SK-N-SH (cell line): ENCODE measurements at regions not wholly inside any gene's neighbourhood (a gene's known extent, or its start where the extent isn't known, plus 50 kb on each side); places are given as distances from the start of the nearest gene placed in this dataset.

Experiments used
- CTCF ChIA-PET: fragments of 300-600, 350-600 bp; formaldehyde crosslinking; extraction: SDS; loops from one replicate; lab custom pipeline; 2021; lab: Yijun Ruan, JAX
- POLR2A ChIA-PET: fragments of 350-600 bp; sonication (Branson Sonifier 250); formaldehyde crosslinking; extraction: SDS; loops from one replicate; lab custom pipeline; 2020; ENCODE audit warnings: antibody characterized with exemption, inconsistent platforms; lab: Yijun Ruan, JAX
- DNase-seq: peaks from one replicate; pipeline ENCODE4 v3.0.0; 2012
- H2AFZ ChIP-seq: fragments of 200-600 bp; sonication (generic); 2 replicates; pipeline ENCODE4 v1.8.1; 2016; ENCODE audit warnings: antibody characterized with exemption, mild to moderate bottlenecking, low read depth
- H3F3A ChIP-seq: fragments of 200-600 bp; sonication (generic); replicated peaks from 2 replicates; pipeline ENCODE3; 2016; ENCODE audit warnings: antibody characterized with exemption, mild to moderate bottlenecking; ENCODE audit not compliant: insufficient read depth
- H3K27ac ChIP-seq, 2 experiments: fragments of 200-500 bp in 1 of 2; fragments of 200-600 bp in 1 of 2; sonication (Bioruptor generic) in 1 of 2; sonication (generic), shearing (Covaris generic) in 1 of 2; 2 replicates each; pipeline versions ENCODE4 v1.5.1 to v1.6.1; 2014 to 2016; ENCODE audit warnings: low read depth in 2 of 2, inconsistent platforms in 1 of 2, low read length in 1 of 2, mild to moderate bottlenecking in 1 of 2, mixed read lengths in 1 of 2
- H3K27me3 ChIP-seq: fragments of 200-600 bp; sonication (generic), shearing (Covaris generic); 2 replicates; pipeline ENCODE4 v1.6.1; 2016; ENCODE audit warnings: mixed run types; ENCODE audit not compliant: insufficient read depth
- H3K36me3 ChIP-seq, 2 experiments: fragments of 200-500 bp in 1 of 2; fragments of 200-600 bp in 1 of 2; sonication (Bioruptor generic) in 1 of 2; sonication (generic) in 1 of 2; replicated peaks in 1 of 2; 2 replicates each; pipeline versions ENCODE3 to v1.5.1; 2014 to 2016; ENCODE audit warnings: low read length in 1 of 2, mild to moderate bottlenecking in 1 of 2; ENCODE audit not compliant: insufficient read depth in 2 of 2, control insufficient read depth in 1 of 2
- H3K4me1 ChIP-seq, 2 experiments: fragments of 200-500 bp in 1 of 2; fragments of 200-600 bp in 1 of 2; sonication (Bioruptor generic) in 1 of 2; sonication (generic), shearing (Covaris generic) in 1 of 2; 2 replicates each; pipeline versions ENCODE4 v1.5.1 to v1.6.1; 2014 to 2016; ENCODE audit warnings: low read depth in 1 of 2, low read length in 1 of 2, mixed run types in 1 of 2; ENCODE audit not compliant: insufficient read depth in 2 of 2, control insufficient read depth in 1 of 2
- H3K4me2 ChIP-seq: fragments of 200-600 bp; sonication (generic), shearing (Covaris generic); 2 replicates; pipeline ENCODE4 v1.6.1; 2017; ENCODE audit warnings: mixed run types
- H3K4me3 ChIP-seq, 2 experiments: fragments of 200-500 bp in 1 of 2; fragments of 200-600 bp in 1 of 2; sonication (Bioruptor generic) in 1 of 2; sonication (generic), shearing (Covaris generic) in 1 of 2; 2 replicates each; pipeline versions ENCODE4 v1.5.1 to v1.8.1; 2014 to 2016; ENCODE audit warnings: low read depth in 2 of 2, inconsistent platforms in 1 of 2, low read length in 1 of 2, mild to moderate bottlenecking in 1 of 2, mixed read lengths in 1 of 2, moderate library complexity in 1 of 2
- H3K79me2 ChIP-seq: fragments of 200-600 bp; sonication (generic); 2 replicates; pipeline ENCODE4 v1.8.1; 2017; ENCODE audit warnings: mild to moderate bottlenecking; ENCODE audit not compliant: insufficient read depth
- H3K9ac ChIP-seq: fragments of 200-600 bp; sonication (generic); 2 replicates; pipeline ENCODE4 v1.6.1; 2017; ENCODE audit warnings: mixed run types
- H3K9me2 ChIP-seq: fragments of 200-600 bp; sonication (generic); 2 replicates; pipeline ENCODE4 v1.6.1; 2017; ENCODE audit warnings: mixed run types
- H3K9me3 ChIP-seq: fragments of 200-600 bp; sonication (generic); 2 replicates; pipeline ENCODE4 v1.6.1; 2017; ENCODE audit warnings: mixed run types, mild to moderate bottlenecking, moderate library complexity
- H4K20me1 ChIP-seq: fragments of 200-600 bp; sonication (generic); 2 replicates; pipeline ENCODE4 v1.6.1; 2017; ENCODE audit warnings: mild to moderate bottlenecking, mixed run types; ENCODE audit not compliant: insufficient read depth
- CHD2 ChIP-seq: fragments of 150-350 bp; IDR thresholded peaks from 2 replicates; pipeline ENCODE4 v1.6.1; 2018; ENCODE audit warnings: low read length; ENCODE audit not compliant: partially characterized antibody
- FOSL2 ChIP-seq: IDR thresholded peaks from 2 replicates; pipeline ENCODE4 v1.4.0; 2012; ENCODE audit warnings: low read depth, mild to moderate bottlenecking, moderate library complexity, borderline replicate concordance
- FOXJ3 ChIP-seq: sonication (generic); formaldehyde crosslinking; IDR thresholded peaks from 2 replicates; pipeline ENCODE4 v1.5.1; 2020; ENCODE audit warnings: mild to moderate bottlenecking, missing genetic modification reagents
- FOXM1 ChIP-seq: IDR thresholded peaks from 2 replicates; pipeline ENCODE4 v1.4.0; 2012; ENCODE audit warnings: low read depth, mild to moderate bottlenecking
- GATA2 ChIP-seq: sonication (generic); formaldehyde crosslinking; IDR thresholded peaks from 2 replicates; pipeline ENCODE4 v1.5.0; 2020; ENCODE audit warnings: mild to moderate bottlenecking, missing genetic modification reagents
- JUND ChIP-seq: IDR thresholded peaks from 2 replicates; pipeline ENCODE4 v1.4.0; 2012
- MEF2A ChIP-seq: IDR thresholded peaks from 2 replicates; pipeline ENCODE4 v1.4.0; 2012; ENCODE audit warnings: low read depth, borderline replicate concordance
- NFIC ChIP-seq: IDR thresholded peaks from 2 replicates; pipeline ENCODE4 v1.4.0; 2012; ENCODE audit warnings: borderline replicate concordance
- NRF1 ChIP-seq: IDR thresholded peaks from 2 replicates; pipeline ENCODE4 v1.6.1; 2012; ENCODE audit warnings: low read depth, mild to moderate bottlenecking, low read length
- POLR2AphosphoS5 ChIP-seq: IDR thresholded peaks from 2 replicates; pipeline ENCODE4 v1.6.1; 2012; ENCODE audit warnings: low read depth, low read length
- RAD21 ChIP-seq: IDR thresholded peaks from 2 replicates; pipeline ENCODE4 v1.6.1; 2012; ENCODE audit warnings: mild to moderate bottlenecking, low read length
- RCOR1 ChIP-seq: fragments of 150-350 bp; IDR thresholded peaks from 2 replicates; pipeline ENCODE4 v1.6.1; 2017; ENCODE audit warnings: antibody characterized with exemption, low read length
- RFX5 ChIP-seq: IDR thresholded peaks from 2 replicates; pipeline ENCODE4 v1.6.1; 2012; ENCODE audit warnings: mild to moderate bottlenecking, improper control_type of control experiment, low read length
- RXRA ChIP-seq: IDR thresholded peaks from 2 replicates; pipeline ENCODE4 v1.4.0; 2012; ENCODE audit warnings: low read depth, mild to moderate bottlenecking, borderline replicate concordance
- SIN3A ChIP-seq: IDR thresholded peaks from 2 replicates; pipeline ENCODE4 v1.6.1; 2012; ENCODE audit warnings: low read depth, mild to moderate bottlenecking, low read length, moderate library complexity, borderline replicate concordance
- SMC3 ChIP-seq: IDR thresholded peaks from 2 replicates; pipeline ENCODE4 v1.6.1; 2012; ENCODE audit warnings: low read depth, low read length, improper control_type of control experiment
- TAF1 ChIP-seq: IDR thresholded peaks from 2 replicates; pipeline ENCODE4 v1.6.1; 2012; ENCODE audit warnings: low read depth, mild to moderate bottlenecking, low read length, moderate library complexity, borderline replicate concordance
- TCF12 ChIP-seq: IDR thresholded peaks from 2 replicates; pipeline ENCODE4 v1.4.0; 2012
- YY1 ChIP-seq: IDR thresholded peaks from 2 replicates; pipeline ENCODE4 v1.4.0; 2012; ENCODE audit warnings: low read depth, mild to moderate bottlenecking
- WGBS: methylation state at CpG from one replicate; pipeline ENCODE4 v1.1.6; 2017; ENCODE audit warnings: low lambda C conversion rate; 5-methylcytosine and 5-hydroxymethylcytosine counted together
- TF ChIP-seq, protein P1 (sequence below): IDR thresholded peaks from 2 replicates; pipeline ENCODE4 v1.4.0; 2012; ENCODE audit warnings: low read depth, borderline replicate concordance
- TF ChIP-seq, protein P2 (sequence below): IDR thresholded peaks from 2 replicates; pipeline ENCODE4 v1.4.0; 2012; ENCODE audit warnings: low read depth
- TF ChIP-seq, protein P3 (sequence below): IDR thresholded peaks from 2 replicates; pipeline ENCODE4 v1.6.1; 2012; ENCODE audit warnings: mild to moderate bottlenecking, low read depth, low read length, moderate library complexity
- TF ChIP-seq, protein P4 (sequence below): fragments of 150-350 bp; IDR thresholded peaks from 2 replicates; pipeline ENCODE4 v1.6.1; 2017; ENCODE audit warnings: antibody characterized with exemption, low read length, low read depth, borderline replicate concordance

DNA sequence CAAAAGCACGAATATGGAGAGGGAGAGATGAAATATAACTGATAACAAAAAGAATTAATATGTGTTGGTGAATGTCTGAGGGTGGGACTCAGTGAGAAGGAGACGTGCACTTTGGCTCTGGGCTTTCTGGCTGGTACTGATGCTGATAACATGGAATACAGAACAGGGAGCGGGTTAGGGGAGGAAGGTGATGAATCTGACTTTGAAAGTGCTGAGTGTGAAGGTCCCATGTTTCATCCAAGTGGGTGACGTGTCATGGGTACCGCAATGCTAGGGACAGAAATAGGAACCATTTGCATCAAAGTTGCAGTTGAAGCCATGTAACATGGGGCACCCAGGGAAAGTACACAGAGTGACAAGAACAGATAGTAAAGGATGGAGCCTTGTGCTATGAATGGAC, 236.6 kb upstream of the MYO3A start:
- Histone ChIP-seq H3K27ac (no peak overlapping the region), H3K9ac (no peak overlapping the region), H3K9me3 (no peaks in the 10 kb centered on the region), H3K4me1 (peaks cover 0 to 8% of the 10 kb centered on the region in 2 experiments; a peak in 1 of 4 replicates), H2AFZ (no peak overlapping the region), H3K4me3 (no peak overlapping the region), H4K20me1 (no peaks in the 10 kb centered on the region), H3K36me3 (no peaks in the 10 kb centered on the region), H3F3A (no peaks in the 10 kb centered on the region), H3K9me2 (no peaks in the 10 kb centered on the region), H3K79me2 (no peaks in the 10 kb centered on the region)
- CTCF ChIA-PET: no interaction called here
- POLR2A ChIA-PET: no interaction called here
- no peak for TF ChIP-seq NRF1
- TF ChIP-seq SMC3: no peak
- TF ChIP-seq SIN3A: no peak
- no peak for TF ChIP-seq CHD2
- TF ChIP-seq RAD21: no peak
- no peak for TF ChIP-seq RFX5
- TF ChIP-seq, protein P1, sequence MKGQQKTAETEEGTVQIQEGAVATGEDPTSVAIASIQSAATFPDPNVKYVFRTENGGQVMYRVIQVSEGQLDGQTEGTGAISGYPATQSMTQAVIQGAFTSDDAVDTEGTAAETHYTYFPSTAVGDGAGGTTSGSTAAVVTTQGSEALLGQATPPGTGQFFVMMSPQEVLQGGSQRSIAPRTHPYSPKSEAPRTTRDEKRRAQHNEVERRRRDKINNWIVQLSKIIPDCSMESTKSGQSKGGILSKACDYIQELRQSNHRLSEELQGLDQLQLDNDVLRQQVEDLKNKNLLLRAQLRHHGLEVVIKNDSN: no peak
- no peak for TF ChIP-seq POLR2AphosphoS5
- no peak for TF ChIP-seq TAF1
- no peak for TF ChIP-seq MEF2A
- TF ChIP-seq, protein P2, sequence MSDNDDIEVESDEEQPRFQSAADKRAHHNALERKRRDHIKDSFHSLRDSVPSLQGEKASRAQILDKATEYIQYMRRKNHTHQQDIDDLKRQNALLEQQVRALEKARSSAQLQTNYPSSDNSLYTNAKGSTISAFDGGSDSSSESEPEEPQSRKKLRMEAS: no peak
- TF ChIP-seq FOXJ3 (CRISPR knock-in tag): no peak
- TF ChIP-seq, all 33 proteins: peak for 0
- H3K4me2 ChIP-seq: no peak overlapping the region
- no peak for DNase-seq
- no peaks in the 10 kb centered on the region for H3K27me3 ChIP-seq
- WGBS: 38% methylated on average over 5 of the region's 5 CpGs

DNA sequence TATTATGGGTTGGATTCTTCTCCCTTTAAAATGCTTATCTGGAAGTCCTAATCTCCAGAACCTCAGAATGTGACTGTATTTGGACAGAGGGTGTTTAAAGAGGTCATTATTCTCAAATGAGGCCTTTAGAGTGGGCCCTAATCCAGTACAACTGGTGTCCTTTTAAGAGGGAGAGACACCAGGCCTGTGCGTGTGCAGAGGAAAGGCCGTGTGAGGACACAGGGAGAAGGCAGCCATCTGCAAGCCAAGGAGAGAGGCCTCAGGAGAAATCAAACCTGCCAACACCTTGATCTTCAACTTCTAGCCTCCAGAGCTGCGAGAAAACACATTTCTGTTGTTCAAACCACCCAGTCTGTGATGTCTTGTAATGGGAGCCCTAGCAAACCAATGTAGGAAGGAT, 235.4 kb upstream of the MYO3A start:
- no peaks in the 10 kb centered on the region for H3K79me2 ChIP-seq
- H2AFZ ChIP-seq: no peak overlapping the region
- H3K9me3 ChIP-seq: no peaks in the 10 kb centered on the region
- WGBS: 51% methylated on average over 3 of the region's 3 CpGs
- H3K4me3 ChIP-seq: no peak overlapping the region
- no peak overlapping the region for H3K9ac ChIP-seq
- H3K4me1 ChIP-seq: peaks cover 0 to 8% of the 10 kb centered on the region in 2 experiments; a peak in 1 of 4 replicates
- no peaks in the 10 kb centered on the region for H3K36me3 ChIP-seq
- DNase-seq: no peak
- POLR2A ChIA-PET: no interaction called here
- H3K4me2 ChIP-seq: no peak overlapping the region
- H4K20me1 ChIP-seq: no peaks in the 10 kb centered on the region
- no peaks in the 10 kb centered on the region for H3F3A ChIP-seq
- no peak overlapping the region for H3K27ac ChIP-seq
- CTCF ChIA-PET: interaction anchor here (0.6 kb wide), 1 partner anchor 296 kb away, joined by 3 read pairs; no protein-coding TSS in a partner anchor
- no peaks in the 10 kb centered on the region for H3K9me2 ChIP-seq
- H3K27me3 ChIP-seq: no peaks in the 10 kb centered on the region
- no peak for TF ChIP-seq POLR2AphosphoS5
- no peak for TF ChIP-seq JUND
- TF ChIP-seq, protein P1: no peak
- no peak for TF ChIP-seq SMC3
- no peak for TF ChIP-seq SIN3A
- no peak for TF ChIP-seq RCOR1
- TF ChIP-seq RXRA: no peak
- TF ChIP-seq YY1: no peak
- TF ChIP-seq FOXM1: no peak
- TF ChIP-seq GATA2 (CRISPR knock-in tag): no peak
- TF ChIP-seq, protein P3, sequence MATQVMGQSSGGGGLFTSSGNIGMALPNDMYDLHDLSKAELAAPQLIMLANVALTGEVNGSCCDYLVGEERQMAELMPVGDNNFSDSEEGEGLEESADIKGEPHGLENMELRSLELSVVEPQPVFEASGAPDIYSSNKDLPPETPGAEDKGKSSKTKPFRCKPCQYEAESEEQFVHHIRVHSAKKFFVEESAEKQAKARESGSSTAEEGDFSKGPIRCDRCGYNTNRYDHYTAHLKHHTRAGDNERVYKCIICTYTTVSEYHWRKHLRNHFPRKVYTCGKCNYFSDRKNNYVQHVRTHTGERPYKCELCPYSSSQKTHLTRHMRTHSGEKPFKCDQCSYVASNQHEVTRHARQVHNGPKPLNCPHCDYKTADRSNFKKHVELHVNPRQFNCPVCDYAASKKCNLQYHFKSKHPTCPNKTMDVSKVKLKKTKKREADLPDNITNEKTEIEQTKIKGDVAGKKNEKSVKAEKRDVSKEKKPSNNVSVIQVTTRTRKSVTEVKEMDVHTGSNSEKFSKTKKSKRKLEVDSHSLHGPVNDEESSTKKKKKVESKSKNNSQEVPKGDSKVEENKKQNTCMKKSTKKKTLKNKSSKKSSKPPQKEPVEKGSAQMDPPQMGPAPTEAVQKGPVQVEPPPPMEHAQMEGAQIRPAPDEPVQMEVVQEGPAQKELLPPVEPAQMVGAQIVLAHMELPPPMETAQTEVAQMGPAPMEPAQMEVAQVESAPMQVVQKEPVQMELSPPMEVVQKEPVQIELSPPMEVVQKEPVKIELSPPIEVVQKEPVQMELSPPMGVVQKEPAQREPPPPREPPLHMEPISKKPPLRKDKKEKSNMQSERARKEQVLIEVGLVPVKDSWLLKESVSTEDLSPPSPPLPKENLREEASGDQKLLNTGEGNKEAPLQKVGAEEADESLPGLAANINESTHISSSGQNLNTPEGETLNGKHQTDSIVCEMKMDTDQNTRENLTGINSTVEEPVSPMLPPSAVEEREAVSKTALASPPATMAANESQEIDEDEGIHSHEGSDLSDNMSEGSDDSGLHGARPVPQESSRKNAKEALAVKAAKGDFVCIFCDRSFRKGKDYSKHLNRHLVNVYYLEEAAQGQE: no peak
- TF ChIP-seq FOSL2: no peak
- TF ChIP-seq, protein P4, sequence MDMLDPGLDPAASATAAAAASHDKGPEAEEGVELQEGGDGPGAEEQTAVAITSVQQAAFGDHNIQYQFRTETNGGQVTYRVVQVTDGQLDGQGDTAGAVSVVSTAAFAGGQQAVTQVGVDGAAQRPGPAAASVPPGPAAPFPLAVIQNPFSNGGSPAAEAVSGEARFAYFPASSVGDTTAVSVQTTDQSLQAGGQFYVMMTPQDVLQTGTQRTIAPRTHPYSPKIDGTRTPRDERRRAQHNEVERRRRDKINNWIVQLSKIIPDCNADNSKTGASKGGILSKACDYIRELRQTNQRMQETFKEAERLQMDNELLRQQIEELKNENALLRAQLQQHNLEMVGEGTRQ: no peak
- TF ChIP-seq RFX5: no peak
- TF ChIP-seq TCF12: no peak
- no peak for TF ChIP-seq NFIC
- no peak for TF ChIP-seq FOXJ3 (CRISPR knock-in tag)
